ENCODE measurements at regions not wholly inside any gene's neighbourhood (a gene's known extent, or its start where the extent isn't known, plus 50 kb on each side); places are given as distances from the start of the nearest gene placed in this dataset.
A peak's percentile ranks its signal among the peaks of the same experiment; 100 is the strongest.

DNA sequence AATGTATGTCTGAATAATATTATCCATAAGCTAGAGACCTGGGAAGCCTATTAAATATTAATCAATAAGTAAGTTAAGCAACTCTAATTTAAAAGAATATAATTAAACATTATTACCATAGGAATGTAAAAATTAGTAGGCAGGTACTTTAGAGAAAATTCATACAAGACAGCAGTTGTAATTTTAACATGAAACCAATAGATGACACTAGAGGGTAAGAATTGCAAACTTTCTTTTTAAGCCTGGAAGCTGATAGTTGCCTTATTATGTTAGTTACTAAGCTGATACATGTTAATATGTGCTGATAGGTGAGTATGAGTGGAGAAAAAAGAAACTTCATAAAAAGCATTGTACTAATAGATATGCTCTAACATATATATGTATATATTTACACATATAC is 1157.4 kb downstream of the FAM133A start:
- Histone ChIP-seq H4K20me1 (replicated peaks; ENCODE audit: insufficient read depth) (no peaks in the 10 kb centered on the region), H3K4me3 (no peak overlapping the region), H2AFZ (no peak overlapping the region), H3K79me2 (replicated peaks; ENCODE audit: insufficient read depth) (no peaks in the 10 kb centered on the region; the same call in 1 of the 2 replicates), H3K36me3 (ENCODE audit: insufficient read depth) (no peaks in the 10 kb centered on the region), H3K27me3 (ENCODE audit: insufficient read depth) (no peaks in the 10 kb centered on the region), H3K9me2 (ENCODE audit: insufficient read depth) (no peaks in the 10 kb centered on the region), H3K4me2 (no peak overlapping the region), H3K4me1 (ENCODE audit: insufficient read depth) (0 out of 2 replicates have a peak, but pooled peaks cover 4% of the 10 kb centered on the region), H3K27ac (ENCODE audit: low read depth) (no peak overlapping the region), H3F3A (replicated peaks; ENCODE audit: low read depth) (no peaks in the 10 kb centered on the region)
- H3K4me3 Mint-ChIP-seq = no peak overlapping the region
- no peaks in the 10 kb centered on the region for H3K27me3 Mint-ChIP-seq (ENCODE audit: insufficient read depth, low read depth, poor library complexity)
- ATAC-seq (no peak), DNase-seq (ENCODE audit: low spot score) (peak; percentile 25)
- no peak for TF ChIP-seq ZNF114 (CRISPR knock-in tag; IDR thresholded peaks at IDR 0.05)
- TF ChIP-seq POLR2AphosphoS5 (IDR thresholded peaks at IDR 0.05; ENCODE audit: low read depth) = no peak
- no peak for TF ChIP-seq EZH2phosphoT487 (IDR thresholded peaks at IDR 0.05; ENCODE audit: unreplicated experiment)
- TF ChIP-seq, protein P1, sequence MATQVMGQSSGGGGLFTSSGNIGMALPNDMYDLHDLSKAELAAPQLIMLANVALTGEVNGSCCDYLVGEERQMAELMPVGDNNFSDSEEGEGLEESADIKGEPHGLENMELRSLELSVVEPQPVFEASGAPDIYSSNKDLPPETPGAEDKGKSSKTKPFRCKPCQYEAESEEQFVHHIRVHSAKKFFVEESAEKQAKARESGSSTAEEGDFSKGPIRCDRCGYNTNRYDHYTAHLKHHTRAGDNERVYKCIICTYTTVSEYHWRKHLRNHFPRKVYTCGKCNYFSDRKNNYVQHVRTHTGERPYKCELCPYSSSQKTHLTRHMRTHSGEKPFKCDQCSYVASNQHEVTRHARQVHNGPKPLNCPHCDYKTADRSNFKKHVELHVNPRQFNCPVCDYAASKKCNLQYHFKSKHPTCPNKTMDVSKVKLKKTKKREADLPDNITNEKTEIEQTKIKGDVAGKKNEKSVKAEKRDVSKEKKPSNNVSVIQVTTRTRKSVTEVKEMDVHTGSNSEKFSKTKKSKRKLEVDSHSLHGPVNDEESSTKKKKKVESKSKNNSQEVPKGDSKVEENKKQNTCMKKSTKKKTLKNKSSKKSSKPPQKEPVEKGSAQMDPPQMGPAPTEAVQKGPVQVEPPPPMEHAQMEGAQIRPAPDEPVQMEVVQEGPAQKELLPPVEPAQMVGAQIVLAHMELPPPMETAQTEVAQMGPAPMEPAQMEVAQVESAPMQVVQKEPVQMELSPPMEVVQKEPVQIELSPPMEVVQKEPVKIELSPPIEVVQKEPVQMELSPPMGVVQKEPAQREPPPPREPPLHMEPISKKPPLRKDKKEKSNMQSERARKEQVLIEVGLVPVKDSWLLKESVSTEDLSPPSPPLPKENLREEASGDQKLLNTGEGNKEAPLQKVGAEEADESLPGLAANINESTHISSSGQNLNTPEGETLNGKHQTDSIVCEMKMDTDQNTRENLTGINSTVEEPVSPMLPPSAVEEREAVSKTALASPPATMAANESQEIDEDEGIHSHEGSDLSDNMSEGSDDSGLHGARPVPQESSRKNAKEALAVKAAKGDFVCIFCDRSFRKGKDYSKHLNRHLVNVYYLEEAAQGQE (IDR thresholded peaks at IDR 0.05; ENCODE audit: unreplicated experiment) = no peak
- peak in 1 of 2 experiments; percentile 57; a peak in 3 of 4 replicates for TF ChIP-seq CTCF (conservative IDR thresholded peaks at IDR 0.05; ENCODE audit: low read depth in 2 of 2)
- H3K4me1 Mint-ChIP-seq = no peaks in the 10 kb centered on the region
- no peaks in the 10 kb centered on the region for H3K9me3 Mint-ChIP-seq
- no peaks in the 10 kb centered on the region for H3K36me3 Mint-ChIP-seq (ENCODE audit: low read depth)
- H3K27ac Mint-ChIP-seq = no peak overlapping the region

DNA sequence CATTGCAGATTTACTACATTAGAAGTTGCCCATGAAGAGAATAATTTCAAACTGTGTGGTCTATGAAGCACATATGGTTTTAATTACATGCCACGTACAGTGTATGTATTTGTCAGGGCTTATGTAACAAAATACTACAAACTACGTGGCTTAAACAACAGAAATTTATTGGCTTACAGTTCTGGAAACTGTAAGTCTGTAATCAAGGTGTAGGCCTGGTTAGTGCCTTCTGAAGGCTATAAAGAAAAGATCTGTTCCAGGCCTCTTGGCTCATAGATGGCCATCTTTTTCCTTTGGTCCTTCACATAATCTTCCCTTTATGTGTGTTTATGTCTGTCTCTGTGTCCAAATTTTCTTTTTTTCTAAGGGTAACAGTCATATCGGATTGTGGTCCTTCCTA is 1160.2 kb downstream of the FAM133A start:
- Histone ChIP-seq H3K9me2 (ENCODE audit: insufficient read depth) (no peaks in the 10 kb centered on the region), H3F3A (replicated peaks; ENCODE audit: low read depth) (no peaks in the 10 kb centered on the region), H3K36me3 (ENCODE audit: insufficient read depth) (no peaks in the 10 kb centered on the region), H3K4me1 (ENCODE audit: insufficient read depth) (0 out of 2 replicates have a peak, but pooled peaks cover 4% of the 10 kb centered on the region), H3K27ac (ENCODE audit: low read depth) (no peak overlapping the region), H4K20me1 (replicated peaks; ENCODE audit: insufficient read depth) (no peaks in the 10 kb centered on the region), H3K79me2 (replicated peaks; ENCODE audit: insufficient read depth) (peaks cover 5% of the 10 kb centered on the region), H3K27me3 (ENCODE audit: insufficient read depth) (no peaks in the 10 kb centered on the region), H3K4me2 (no peak overlapping the region), H3K4me3 (no peak overlapping the region), H2AFZ (no peak overlapping the region)
- no peak for DNase-seq (ENCODE audit: low spot score)
- no peaks in the 10 kb centered on the region for H3K27me3 Mint-ChIP-seq (ENCODE audit: insufficient read depth, low read depth, poor library complexity)
- no peak overlapping the region for H3K27ac Mint-ChIP-seq
- no peaks in the 10 kb centered on the region for H3K36me3 Mint-ChIP-seq (ENCODE audit: low read depth)
- ATAC-seq = no peak
- no peak overlapping the region for H3K4me3 Mint-ChIP-seq
- H3K9me3 Mint-ChIP-seq = no peaks in the 10 kb centered on the region
- no peaks in the 10 kb centered on the region for H3K4me1 Mint-ChIP-seq
- TF ChIP-seq EZH2 (IDR thresholded peaks at IDR 0.05; ENCODE audit: low read depth, unreplicated experiment) (no peak), CTCF (conservative IDR thresholded peaks at IDR 0.05; ENCODE audit: low read depth in 2 of 2) (no peak), ZNF114 (CRISPR knock-in tag; IDR thresholded peaks at IDR 0.05) (no peak), ETS1 (IDR thresholded peaks at IDR 0.05) (no peak), JUNB (IDR thresholded peaks at IDR 0.05; ENCODE audit: unreplicated experiment) (no peak), EZH2phosphoT487 (IDR thresholded peaks at IDR 0.05; ENCODE audit: unreplicated experiment) (no peak)
- TF ChIP-seq, protein P1 (IDR thresholded peaks at IDR 0.05; ENCODE audit: unreplicated experiment) = no peak

Data from GM23338 (cell line).